GM21528 (cell line): ENCODE measurements at regions not wholly inside any gene's neighbourhood (a gene's known extent, or its start where the extent isn't known, plus 50 kb on each side); places are given as distances from the start of the nearest gene placed in this dataset.
"Not testable (repeated sequence)": the region's sequence is repeated elsewhere in the genome, so short reads cannot be mapped to it uniquely, and the experiment has no call there.

Experiments used
- ATAC-seq: cut with Tn5 transposase; IDR thresholded peaks from one replicate; pipeline ENCODE4 v1.9.1; 2021; ENCODE audit warnings: mild to moderate bottlenecking, moderate library complexity; ENCODE audit not compliant: unreplicated experiment, low FRiP score

DNA sequence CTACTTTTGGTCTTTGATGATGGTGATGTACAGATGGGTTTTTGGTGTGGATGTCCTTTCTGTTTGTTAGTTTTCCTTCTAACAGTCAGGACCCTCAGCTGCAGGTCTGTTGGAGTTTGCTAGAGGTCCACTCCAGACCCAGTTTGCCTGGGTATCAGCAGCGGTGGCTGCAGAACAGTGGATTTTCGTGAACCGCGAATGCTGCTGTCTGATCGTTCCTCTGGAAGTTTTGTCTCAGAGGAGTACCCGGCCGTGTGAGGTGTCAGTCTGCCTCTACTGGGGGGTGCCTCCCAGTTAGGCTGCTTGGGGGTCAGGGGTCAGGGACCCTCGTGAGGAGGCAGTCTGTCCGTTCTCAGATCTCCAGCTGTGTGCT is 56.6 kb upstream of the TNFAIP8 start:
- not testable (repeated sequence) for ATAC-seq

GRCh38 chr5:119299615-119300310 is 56.1 kb upstream of the TNFAIP8 start:
- not testable (repeated sequence) for ATAC-seq

DNA sequence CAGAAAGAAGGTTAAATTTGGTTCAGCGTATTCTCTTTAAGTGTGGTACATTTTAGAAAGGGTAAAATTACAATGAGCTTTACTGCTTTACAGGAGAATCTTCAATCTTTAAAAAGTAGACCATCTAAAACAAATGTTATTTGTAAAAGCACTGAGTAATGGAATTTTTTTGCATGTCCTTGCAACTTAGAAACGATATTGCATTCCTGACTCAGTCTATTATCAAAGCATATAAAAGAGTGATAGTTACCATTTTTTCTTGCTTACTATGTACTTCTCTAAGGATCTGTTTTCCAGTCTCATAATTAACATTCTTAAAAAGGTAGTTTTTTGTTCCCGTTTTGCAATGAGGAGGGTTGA is 55.5 kb upstream of the TNFAIP8 start:
- no peak for ATAC-seq

DNA sequence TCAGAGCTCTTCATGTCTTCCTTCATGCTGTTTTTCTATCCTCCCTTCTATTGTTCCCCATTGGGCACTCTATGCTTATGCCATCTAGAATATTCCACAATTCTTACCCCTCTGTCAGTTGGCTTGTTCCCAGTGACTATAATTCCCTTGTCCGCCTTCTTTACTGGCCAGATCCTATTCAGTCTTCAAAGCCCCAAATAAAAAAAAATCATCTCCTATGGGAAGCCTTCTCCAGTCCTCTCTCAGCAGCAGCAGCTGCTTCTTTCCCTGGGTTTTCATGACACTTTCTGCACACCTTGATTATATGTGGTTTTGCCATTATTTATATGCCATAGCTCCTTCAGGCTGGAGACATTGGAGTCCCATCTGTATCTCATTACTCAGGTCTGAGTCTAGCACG is 54.6 kb upstream of the TNFAIP8 start:
- no peak for ATAC-seq

DNA sequence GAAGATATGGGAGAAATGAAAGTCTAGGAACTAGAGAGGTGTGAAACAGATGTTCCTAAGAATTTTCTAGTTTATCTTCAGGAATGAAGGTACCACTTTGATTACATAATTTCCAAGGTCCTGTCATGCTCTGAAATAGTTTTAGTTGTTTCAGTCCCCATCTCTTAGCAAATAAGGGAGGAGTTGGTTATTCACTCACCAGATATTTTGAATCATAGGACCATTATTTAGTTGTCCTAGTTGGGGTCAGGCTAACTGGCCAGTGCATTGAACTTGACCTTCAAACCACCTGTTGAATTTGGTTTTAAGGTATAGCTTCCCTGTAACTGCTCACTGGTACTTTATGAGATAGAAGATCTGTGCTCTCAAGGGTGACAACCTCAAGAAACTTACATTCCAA is 53.9 kb upstream of the TNFAIP8 start:
- no peak for ATAC-seq

GRCh38 chr5:119302449-119302848 is 53.4 kb upstream of the TNFAIP8 start:
- no peak for ATAC-seq

GRCh38 chr5:119302916-119303897 is 52.6 kb upstream of the TNFAIP8 start:
- peak; percentile 57 for ATAC-seq

DNA sequence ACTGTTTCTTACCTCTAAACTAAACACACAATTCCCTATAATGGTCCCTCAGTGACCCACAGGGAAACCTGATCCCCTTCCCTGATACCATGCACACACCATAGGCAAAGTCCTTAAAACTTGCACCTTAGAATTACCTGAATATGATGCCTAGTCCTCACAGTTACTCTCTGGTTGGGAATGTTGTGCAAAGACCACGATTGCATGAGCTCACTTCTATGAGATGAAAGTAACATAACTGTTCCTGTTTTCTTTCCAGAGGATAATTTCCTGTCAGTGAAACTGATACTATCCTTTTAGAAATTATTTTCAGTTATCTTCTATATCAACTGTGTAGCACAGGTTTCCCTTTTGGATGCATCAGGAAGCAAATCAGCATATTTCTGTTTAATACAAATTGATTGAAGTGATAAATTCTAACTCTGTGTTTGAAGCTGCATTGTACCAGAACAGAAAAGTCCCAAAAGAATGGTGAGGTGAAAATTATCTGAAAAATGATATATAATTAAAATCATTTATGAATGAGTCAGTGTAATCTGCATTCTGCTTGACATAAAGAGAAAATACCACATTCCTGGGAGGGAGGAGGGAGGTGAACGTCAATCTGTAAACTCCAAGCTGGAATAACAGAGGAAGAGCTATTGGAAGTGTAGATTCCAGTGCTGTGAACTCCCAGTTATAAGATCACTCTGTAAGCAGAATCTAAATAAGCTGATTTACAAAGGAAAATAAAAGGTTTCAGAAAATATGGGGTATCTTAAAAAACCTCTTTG is 51.2 kb upstream of the TNFAIP8 start:
- ATAC-seq, result no peak
